Amygdala (tissue), 56 donors: ENCODE measurements at regions not wholly inside any gene's neighbourhood (a gene's known extent, or its start where the extent isn't known, plus 50 kb on each side); places are given as distances from the start of the nearest gene placed in this dataset.
"Not testable (repeated sequence)": the region's sequence is repeated elsewhere in the genome, so short reads cannot be mapped to it uniquely, and the experiment has no call there.

Source experiments
- DNase-seq, 56 donors: peaks; one replicate each; lab custom pipeline; 2025; lab: John Stamatoyannopoulos, UW

DNA sequence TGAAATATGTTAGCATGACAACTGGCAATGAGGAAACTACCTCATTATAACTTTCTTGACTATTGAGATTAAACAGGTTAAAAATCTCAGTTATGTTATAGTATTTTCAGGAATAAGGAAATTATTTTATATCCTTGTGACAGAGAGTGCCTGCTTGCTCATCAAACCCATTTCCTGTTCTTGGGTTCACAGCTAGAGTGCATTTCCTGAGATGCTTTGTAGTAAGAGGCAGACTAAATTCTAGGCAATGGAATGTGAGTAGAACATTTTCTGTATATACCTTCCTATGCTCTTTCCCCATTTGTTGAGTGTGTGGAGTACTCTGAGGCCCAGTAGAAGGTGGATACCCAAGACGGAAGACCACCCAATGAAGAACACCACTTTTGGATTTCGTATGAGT is 96.9 kb upstream of the CASK start:
- no peak for DNase-seq

- DNase-seq = no peak
These were observed 94.6 kb upstream of the CASK start for GRCh38 chrX:42017971-42018370.

DNA sequence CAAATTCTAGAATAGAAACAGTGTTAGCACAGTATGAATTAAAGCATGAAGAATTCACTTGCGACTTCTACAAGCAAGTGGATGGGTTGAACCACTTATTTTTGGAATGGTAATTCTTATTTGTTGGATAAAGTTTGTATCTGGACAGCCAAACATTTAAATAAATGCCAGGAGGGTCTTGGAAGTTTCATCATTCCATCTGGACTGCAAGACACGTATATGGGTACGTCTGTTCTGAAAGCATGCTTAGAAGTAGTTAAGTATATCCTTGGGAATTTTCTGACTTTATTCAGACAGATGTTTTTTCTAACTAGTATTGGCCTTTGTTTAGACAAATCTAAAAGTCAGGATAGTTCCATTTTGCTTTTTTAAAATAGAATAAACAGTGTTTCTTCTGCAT is 77.5 kb upstream of the CASK start:
- no peak for DNase-seq

GRCh38 chrX:41984628-41985027 is 61.3 kb upstream of the CASK start:
- DNase-seq = peak in 1 of 56 donors; percentile 0

GRCh38 chrX:41982953-41983352 is 59.6 kb upstream of the CASK start:
- DNase-seq = no peak

DNA sequence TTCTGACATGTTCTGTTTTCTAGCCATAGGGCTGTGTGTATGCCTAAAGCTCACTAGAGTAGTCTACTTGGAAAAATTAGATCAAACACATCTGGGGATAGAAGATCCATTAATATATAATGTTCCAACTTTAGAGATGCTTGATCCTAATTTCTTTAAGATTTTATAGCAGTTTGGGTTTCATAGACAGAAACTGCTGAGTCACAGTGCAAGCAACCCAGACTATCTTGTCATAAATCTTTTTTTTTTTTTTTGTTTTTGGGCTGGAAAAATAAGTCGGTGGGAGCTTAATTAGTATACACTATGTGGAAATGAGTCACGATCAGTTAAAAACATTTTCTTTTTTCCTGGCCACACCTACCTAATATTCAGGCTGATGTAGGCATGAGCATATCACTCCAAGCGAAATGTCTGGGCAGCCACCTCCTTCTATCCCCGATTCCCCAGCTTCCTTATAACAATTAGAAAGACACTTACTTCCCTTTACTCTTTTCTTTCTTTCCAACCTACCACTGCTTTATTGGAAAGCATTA is 58.2 kb upstream of the CASK start:
- DNase-seq = no peak

DNA sequence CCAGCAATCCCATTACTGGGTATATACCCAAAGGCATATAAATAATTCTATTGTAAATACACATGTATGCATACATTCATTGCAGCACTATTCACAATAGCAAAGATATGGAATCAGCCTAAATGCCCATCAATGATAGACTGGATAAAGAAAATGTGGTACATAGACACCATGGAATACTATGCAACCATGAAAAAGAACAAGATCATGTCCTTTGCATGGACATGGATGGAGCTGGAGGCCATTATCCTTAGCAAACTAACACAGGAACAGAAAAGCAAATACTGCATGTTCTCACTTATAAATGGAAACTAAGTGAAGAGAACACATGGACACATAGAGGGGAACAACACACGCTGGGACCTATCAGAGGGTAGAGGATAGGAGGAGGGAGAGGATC is 51.3 kb upstream of the CASK start:
- not testable (repeated sequence) for DNase-seq

DNA sequence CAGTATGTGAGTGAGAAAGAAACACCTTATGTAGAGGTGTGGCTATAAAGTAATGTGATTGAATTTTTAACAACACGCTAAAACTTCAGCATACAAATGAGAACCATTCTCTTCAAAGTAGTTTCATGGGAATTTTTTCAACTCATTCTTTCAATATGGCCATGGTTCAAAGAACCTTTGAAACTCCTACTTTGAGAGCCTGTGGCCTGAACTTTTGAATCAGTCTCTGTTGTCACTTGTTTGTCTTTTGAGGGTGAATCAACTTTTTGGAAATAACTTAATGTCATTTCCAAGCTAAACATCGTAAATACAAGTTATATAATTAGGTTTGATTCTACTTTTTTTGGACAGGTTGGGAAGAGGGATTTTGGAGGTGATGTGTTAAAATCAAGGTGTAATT is 49.9 kb upstream of the CASK start:
- no peak for DNase-seq
